Endothelial cell (in vitro differentiated cells): ENCODE measurements at regions not wholly inside any gene's neighbourhood (a gene's known extent, or its start where the extent isn't known, plus 50 kb on each side); places are given as distances from the start of the nearest gene placed in this dataset.

ENCODE experiments used
- DNase-seq: peaks from one replicate; pipeline ENCODE4 v3.0.0; 2021; ENCODE audit warnings: low spot score
- H3K27ac Mint-ChIP-seq: one replicate; pipeline ENCODE4 v1.8.0; 2021; ENCODE audit warnings: mixed read lengths, inconsistent platforms; ENCODE audit not compliant: unreplicated experiment
- H3K27me3 Mint-ChIP-seq: one replicate; pipeline ENCODE4 v1.8.0; 2021; ENCODE audit warnings: mild to moderate bottlenecking, moderate library complexity, mixed read lengths, inconsistent platforms; ENCODE audit not compliant: unreplicated experiment
- H3K36me3 Mint-ChIP-seq: one replicate; pipeline ENCODE4 v1.8.0; 2021; ENCODE audit warnings: mild to moderate bottlenecking, low read depth, mixed read lengths, inconsistent platforms; ENCODE audit not compliant: unreplicated experiment
- H3K4me1 Mint-ChIP-seq: one replicate; pipeline ENCODE4 v1.8.0; 2021; ENCODE audit warnings: mild to moderate bottlenecking, mixed read lengths, inconsistent platforms; ENCODE audit not compliant: unreplicated experiment
- H3K4me3 Mint-ChIP-seq: one replicate; pipeline ENCODE4 v1.8.0; 2021; ENCODE audit warnings: mild to moderate bottlenecking, mixed read lengths, inconsistent platforms; ENCODE audit not compliant: unreplicated experiment
- H3K9me3 Mint-ChIP-seq: one replicate; pipeline ENCODE4 v1.8.0; 2021; ENCODE audit warnings: mixed read lengths, inconsistent platforms; ENCODE audit not compliant: unreplicated experiment
- TF ChIP-seq, protein P1 (sequence below): fragments of 200-600 bp; sonication (generic); IDR thresholded peaks from one replicate; pipeline ENCODE4 v1.5.0; 2021; ENCODE audit warnings: antibody characterized with exemption; ENCODE audit not compliant: unreplicated experiment

DNA sequence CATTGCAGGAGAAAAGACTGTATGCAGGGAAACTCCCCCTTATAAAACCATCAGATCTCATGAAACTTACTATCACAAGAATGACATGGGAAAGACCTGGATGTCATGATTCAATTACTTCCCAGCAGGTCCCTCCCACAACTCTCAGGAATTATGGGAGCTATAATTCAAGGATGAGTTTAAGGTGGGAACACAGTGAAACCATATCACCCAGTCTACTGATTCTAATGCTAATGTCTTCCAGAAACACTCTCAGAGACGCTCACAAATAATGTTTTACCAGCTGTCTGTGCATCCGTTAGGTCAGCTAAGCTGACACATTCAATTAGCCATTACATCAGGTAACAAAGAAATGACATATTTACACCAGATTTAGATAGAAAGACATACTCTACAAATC, 637.9 kb downstream of the NLGN4Y start:
- no peaks in the 10 kb centered on the region for H3K27me3 Mint-ChIP-seq

DNA sequence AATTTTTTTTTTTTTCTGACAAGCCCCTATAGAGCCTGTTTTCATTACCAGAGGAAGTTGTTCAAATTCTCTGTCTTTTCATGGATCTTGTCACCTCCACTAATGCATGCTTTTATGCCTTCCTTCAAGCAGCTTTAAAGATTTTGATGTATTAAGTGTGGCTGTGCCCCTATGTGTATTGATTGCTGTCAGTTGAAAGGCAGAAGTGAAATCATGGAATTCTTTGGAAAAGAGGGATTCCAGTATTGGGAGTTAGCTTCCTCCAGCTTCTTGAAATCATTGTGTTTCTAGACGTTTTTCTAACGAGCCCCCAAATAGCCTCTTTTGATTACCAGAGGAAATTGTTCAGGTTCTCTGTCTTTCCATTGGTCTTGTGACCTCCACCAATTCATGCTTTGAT, 655.6 kb downstream of the NLGN4Y start:
- no peaks in the 10 kb centered on the region for H3K36me3 Mint-ChIP-seq
- TF ChIP-seq, protein P1, sequence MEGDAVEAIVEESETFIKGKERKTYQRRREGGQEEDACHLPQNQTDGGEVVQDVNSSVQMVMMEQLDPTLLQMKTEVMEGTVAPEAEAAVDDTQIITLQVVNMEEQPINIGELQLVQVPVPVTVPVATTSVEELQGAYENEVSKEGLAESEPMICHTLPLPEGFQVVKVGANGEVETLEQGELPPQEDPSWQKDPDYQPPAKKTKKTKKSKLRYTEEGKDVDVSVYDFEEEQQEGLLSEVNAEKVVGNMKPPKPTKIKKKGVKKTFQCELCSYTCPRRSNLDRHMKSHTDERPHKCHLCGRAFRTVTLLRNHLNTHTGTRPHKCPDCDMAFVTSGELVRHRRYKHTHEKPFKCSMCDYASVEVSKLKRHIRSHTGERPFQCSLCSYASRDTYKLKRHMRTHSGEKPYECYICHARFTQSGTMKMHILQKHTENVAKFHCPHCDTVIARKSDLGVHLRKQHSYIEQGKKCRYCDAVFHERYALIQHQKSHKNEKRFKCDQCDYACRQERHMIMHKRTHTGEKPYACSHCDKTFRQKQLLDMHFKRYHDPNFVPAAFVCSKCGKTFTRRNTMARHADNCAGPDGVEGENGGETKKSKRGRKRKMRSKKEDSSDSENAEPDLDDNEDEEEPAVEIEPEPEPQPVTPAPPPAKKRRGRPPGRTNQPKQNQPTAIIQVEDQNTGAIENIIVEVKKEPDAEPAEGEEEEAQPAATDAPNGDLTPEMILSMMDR, result no peak
- no peaks in the 10 kb centered on the region for H3K9me3 Mint-ChIP-seq

More for the DNA sequence above, 637.9 kb downstream of the NLGN4Y start:
- no peak for DNase-seq
- TF ChIP-seq, protein P1, result no peak
- Mint-ChIP-seq H3K4me1 (no peaks in the 10 kb centered on the region), H3K9me3 (no peaks in the 10 kb centered on the region), H3K27ac (no peak overlapping the region), H3K36me3 (no peaks in the 10 kb centered on the region), H3K4me3 (no peak overlapping the region)

DNA sequence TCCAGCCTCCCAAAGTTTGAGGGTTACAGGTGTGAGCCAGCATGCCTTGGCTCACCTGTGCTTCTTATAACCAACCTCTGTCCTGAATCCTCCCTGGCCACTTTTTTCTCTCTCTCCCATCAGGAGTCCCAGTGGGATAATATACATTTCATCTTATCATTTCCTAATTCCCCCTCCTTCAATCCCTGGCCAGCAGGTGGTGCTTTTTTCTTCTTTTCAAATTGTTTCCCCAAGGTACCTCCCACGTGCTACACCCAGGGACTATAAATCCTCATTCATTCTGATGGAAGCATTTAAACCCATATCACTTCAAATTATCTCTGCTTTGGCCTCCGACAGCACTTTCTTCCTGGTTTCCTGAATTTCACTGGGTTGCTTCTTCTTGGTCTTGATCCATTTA, 704.7 kb downstream of the NLGN4Y start:
- no peaks in the 10 kb centered on the region for H3K9me3 Mint-ChIP-seq
- H3K4me1 Mint-ChIP-seq, result no peaks in the 10 kb centered on the region
- H3K4me3 Mint-ChIP-seq, result no peak overlapping the region
- TF ChIP-seq, protein P1, result no peak
- H3K27ac Mint-ChIP-seq, result no peak overlapping the region
- no peaks in the 10 kb centered on the region for H3K36me3 Mint-ChIP-seq
- peak; percentile 3 for DNase-seq
- H3K27me3 Mint-ChIP-seq, result peaks cover 2% of the 10 kb centered on the region

More for the DNA sequence above, 655.6 kb downstream of the NLGN4Y start:
- H3K4me3 Mint-ChIP-seq, result no peak overlapping the region
- no peaks in the 10 kb centered on the region for H3K4me1 Mint-ChIP-seq
- no peaks in the 10 kb centered on the region for H3K27me3 Mint-ChIP-seq
- DNase-seq, result no peak
- no peak overlapping the region for H3K27ac Mint-ChIP-seq

DNA sequence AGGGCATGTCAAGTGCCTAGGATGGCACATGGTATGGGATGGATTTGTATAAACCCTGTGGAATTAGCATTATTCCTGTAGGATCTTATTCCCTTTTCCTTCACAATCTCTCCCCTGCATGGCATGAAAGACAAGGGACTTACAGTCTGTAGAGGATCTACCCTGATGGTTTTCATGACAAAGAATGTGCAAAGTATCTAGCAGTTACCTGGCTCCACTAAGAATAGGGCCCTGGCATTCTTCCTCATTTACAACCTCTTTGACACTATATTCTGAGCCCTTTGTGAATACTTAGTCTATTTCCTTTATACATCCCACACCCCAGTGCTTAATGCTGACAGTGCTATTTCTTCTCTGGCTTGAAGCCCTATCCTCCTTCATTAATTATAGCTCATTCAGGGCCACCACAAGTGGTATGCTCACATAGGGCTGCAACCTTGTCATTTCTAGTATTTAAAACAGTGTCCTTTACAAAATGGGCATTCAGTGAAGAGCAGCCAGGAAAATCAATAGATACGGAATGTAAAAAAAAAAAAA, 715.3 kb downstream of the NLGN4Y start:
- Mint-ChIP-seq H3K4me3 (no peak overlapping the region), H3K27me3 (no peaks in the 10 kb centered on the region), H3K9me3 (no peaks in the 10 kb centered on the region), H3K36me3 (no peaks in the 10 kb centered on the region), H3K27ac (no peak overlapping the region), H3K4me1 (no peaks in the 10 kb centered on the region)
- no peak for DNase-seq
- TF ChIP-seq, protein P1, result no peak

DNA sequence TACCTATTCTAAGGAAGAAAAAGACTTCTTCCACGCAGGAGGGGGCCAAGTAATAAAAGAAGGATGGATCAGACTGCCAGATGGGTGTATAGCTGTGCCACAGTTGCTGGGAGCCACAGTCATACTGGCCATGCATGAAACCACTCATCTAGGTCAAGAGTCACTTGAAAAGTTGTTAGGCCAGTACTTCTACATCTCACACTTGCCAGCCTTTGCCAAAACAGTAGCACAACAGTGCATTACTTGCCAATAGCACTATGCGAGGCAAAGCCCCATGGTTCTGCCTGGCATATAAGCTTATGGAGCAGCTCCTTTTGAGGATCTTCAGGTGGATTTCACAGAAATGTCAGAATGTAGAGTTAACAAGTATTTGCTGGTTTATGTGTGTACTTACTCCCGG, 735.0 kb downstream of the NLGN4Y start:
- Mint-ChIP-seq H3K4me1 (no peaks in the 10 kb centered on the region), H3K4me3 (no peak overlapping the region), H3K27me3 (no peaks in the 10 kb centered on the region), H3K27ac (no peak overlapping the region), H3K36me3 (no peaks in the 10 kb centered on the region), H3K9me3 (no peaks in the 10 kb centered on the region)
- TF ChIP-seq, protein P1, result no peak
- no peak for DNase-seq
